ENCODE measurements at regions not wholly inside any gene's neighbourhood (a gene's known extent, or its start where the extent isn't known, plus 50 kb on each side); places are given as distances from the start of the nearest gene placed in this dataset.

DNA sequence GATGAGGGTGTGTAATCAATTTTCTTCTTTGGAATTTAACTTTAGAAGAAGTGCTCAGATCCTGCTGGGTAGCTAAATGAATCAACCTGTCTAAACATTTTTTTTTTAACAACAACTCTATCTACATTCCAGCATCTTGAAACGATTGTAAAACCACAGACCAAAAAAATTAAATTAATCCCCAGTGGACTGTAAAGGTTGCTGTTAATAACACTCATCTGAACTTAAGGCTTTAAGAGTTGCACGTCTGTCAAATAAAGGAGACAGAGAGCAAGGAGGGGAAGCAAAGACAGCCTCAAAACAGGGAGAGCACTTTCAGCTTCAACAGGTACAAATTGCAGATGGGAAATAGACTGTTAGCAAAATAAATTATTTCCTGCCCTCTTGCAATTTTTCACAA lies 548.5 kb downstream of the DTWD2 start:
- H2AFZ ChIP-seq (ENCODE audit: control insufficient read depth, low read depth, low read length) = no peak overlapping the region
- 5% methylated on average over 2 of the region's 2 CpGs for WGBS (ENCODE audit: insufficient coverage, insufficient replicate concordance, low lambda C conversion rate, missing lambda C conversion rate)
- ATAC-seq (no peak), FAIRE-seq (no peak), DNase-seq (ENCODE audit: low read depth, low spot score) (no peak)
- H3K4me2 ChIP-seq (ENCODE audit: control insufficient read depth, insufficient read depth) = no peak overlapping the region
- no peak overlapping the region for H3K9ac ChIP-seq (ENCODE audit: control insufficient read depth, insufficient read depth, low read length)
- ChIA-PET RAD21 (ENCODE audit: unreplicated experiment) (no interaction called here), POLR2A (interaction anchor here (0.6 kb wide), 1 partner anchor 507 kb away, joined by 3 read pairs; no protein-coding TSS in a partner anchor), SMC1A (ENCODE audit: uncharacterized antibody, unreplicated experiment) (no interaction called here), CTCF (interaction anchor here (1.6 kb wide), 1 partner anchor 11 kb away, joined by 3 read pairs; no protein-coding TSS in a partner anchor)
- TF ChIP-seq BHLHE40 (IDR thresholded peaks at IDR 0.05; ENCODE audit: borderline replicate concordance in 1 of 2, low read depth in 2 of 2, low read length in 1 of 2) (no peak), SUPT20H (IDR thresholded peaks at IDR 0.05; ENCODE audit: borderline replicate concordance, control insufficient read depth, low read depth, low read length) (no peak), ATF7 (IDR thresholded peaks at IDR 0.05; ENCODE audit: low read depth) (no peak), ESRRA (IDR thresholded peaks at IDR 0.05; ENCODE audit: low read length) (no peak)
- H3K79me2 ChIP-seq (ENCODE audit: control insufficient read depth, insufficient read depth, low read length) = no peaks in the 10 kb centered on the region
- no peaks in the 10 kb centered on the region for H3K27me3 ChIP-seq (replicated peaks in 1 of 2; ENCODE audit: control insufficient read depth in 2 of 2, insufficient read depth in 2 of 2, low read length in 1 of 2)
- intact Hi-C loops (cut with micrococcal nuclease; ENCODE audit: unreplicated experiment) = no loop called here
- in situ Hi-C loops (cut with MboI) = no loop called here
- BruUV-seq (replicated peaks) = no TSS peak
- H3K27ac ChIP-seq (ENCODE audit: control insufficient read depth, insufficient read depth) = no peak overlapping the region
- no peaks in the 10 kb centered on the region for H3K4me1 ChIP-seq (ENCODE audit: control insufficient read depth, insufficient read depth, low read length)
- no peak overlapping the region for H3K4me3 ChIP-seq
- H3K36me3 ChIP-seq (ENCODE audit: control insufficient read depth in 2 of 2, insufficient read depth in 2 of 2, low read length in 1 of 2) = no peaks in the 10 kb centered on the region
- no peaks in the 10 kb centered on the region for H4K20me1 ChIP-seq (ENCODE audit: control insufficient read depth, insufficient read depth)
- no peaks in the 10 kb centered on the region for H3K9me3 ChIP-seq (replicated peaks; ENCODE audit: control insufficient read depth, insufficient read depth, low read length)

DNA sequence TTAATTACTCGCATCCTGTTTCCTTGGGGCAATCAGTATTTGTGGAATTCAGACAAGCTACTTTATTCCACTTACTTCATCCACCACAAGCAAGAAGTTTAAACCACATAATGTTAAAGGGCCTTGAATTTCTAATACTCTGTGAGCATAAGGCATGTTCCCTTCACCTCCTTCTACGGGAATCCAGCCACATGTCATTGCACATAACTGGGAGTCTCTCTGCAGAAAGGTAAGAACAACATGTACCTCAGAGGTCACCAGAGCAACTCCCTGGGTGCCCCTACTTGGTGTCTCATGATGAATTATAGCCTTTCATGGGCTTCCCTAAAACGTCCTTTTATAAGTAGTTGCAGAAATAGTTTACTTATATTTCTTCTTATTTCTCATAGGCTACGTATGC lies 553.2 kb downstream of the DTWD2 start:
- in situ Hi-C loops (cut with MboI) = no loop called here
- H3K79me2 ChIP-seq (ENCODE audit: control insufficient read depth, insufficient read depth, low read length) = no peaks in the 10 kb centered on the region
- BruUV-seq (replicated peaks) = no TSS peak

More for the DNA sequence above, 553.2 kb downstream of the DTWD2 start:
- H2AFZ ChIP-seq (ENCODE audit: control insufficient read depth, low read depth, low read length) = no peak overlapping the region
- ChIA-PET SMC1A (ENCODE audit: uncharacterized antibody, unreplicated experiment) (no interaction called here), POLR2A (no interaction called here), RAD21 (ENCODE audit: unreplicated experiment) (no interaction called here), CTCF (no interaction called here)
- no peak overlapping the region for H3K4me3 ChIP-seq
- no peak for ATAC-seq
- no peaks in the 10 kb centered on the region for H3K27me3 ChIP-seq (replicated peaks in 1 of 2; ENCODE audit: control insufficient read depth in 2 of 2, insufficient read depth in 2 of 2, low read length in 1 of 2)
- H3K4me2 ChIP-seq (ENCODE audit: control insufficient read depth, insufficient read depth) = no peak overlapping the region
- no peaks in the 10 kb centered on the region for H3K4me1 ChIP-seq (ENCODE audit: control insufficient read depth, insufficient read depth, low read length)
- TF ChIP-seq, protein P1, sequence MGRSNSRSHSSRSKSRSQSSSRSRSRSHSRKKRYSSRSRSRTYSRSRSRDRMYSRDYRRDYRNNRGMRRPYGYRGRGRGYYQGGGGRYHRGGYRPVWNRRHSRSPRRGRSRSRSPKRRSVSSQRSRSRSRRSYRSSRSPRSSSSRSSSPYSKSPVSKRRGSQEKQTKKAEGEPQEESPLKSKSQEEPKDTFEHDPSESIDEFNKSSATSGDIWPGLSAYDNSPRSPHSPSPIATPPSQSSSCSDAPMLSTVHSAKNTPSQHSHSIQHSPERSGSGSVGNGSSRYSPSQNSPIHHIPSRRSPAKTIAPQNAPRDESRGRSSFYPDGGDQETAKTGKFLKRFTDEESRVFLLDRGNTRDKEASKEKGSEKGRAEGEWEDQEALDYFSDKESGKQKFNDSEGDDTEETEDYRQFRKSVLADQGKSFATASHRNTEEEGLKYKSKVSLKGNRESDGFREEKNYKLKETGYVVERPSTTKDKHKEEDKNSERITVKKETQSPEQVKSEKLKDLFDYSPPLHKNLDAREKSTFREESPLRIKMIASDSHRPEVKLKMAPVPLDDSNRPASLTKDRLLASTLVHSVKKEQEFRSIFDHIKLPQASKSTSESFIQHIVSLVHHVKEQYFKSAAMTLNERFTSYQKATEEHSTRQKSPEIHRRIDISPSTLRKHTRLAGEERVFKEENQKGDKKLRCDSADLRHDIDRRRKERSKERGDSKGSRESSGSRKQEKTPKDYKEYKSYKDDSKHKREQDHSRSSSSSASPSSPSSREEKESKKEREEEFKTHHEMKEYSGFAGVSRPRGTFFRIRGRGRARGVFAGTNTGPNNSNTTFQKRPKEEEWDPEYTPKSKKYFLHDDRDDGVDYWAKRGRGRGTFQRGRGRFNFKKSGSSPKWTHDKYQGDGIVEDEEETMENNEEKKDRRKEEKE (IDR thresholded peaks at IDR 0.05) = no peak
- H3K9ac ChIP-seq (ENCODE audit: control insufficient read depth, insufficient read depth, low read length) = no peak overlapping the region
- no peak overlapping the region for H3K27ac ChIP-seq (ENCODE audit: control insufficient read depth, insufficient read depth)
- WGBS (ENCODE audit: insufficient coverage, insufficient replicate concordance, low lambda C conversion rate, missing lambda C conversion rate) = 11% methylated on average over 4 of the region's 4 CpGs
- no peaks in the 10 kb centered on the region for H4K20me1 ChIP-seq (ENCODE audit: control insufficient read depth, insufficient read depth)
- H3K36me3 ChIP-seq (ENCODE audit: control insufficient read depth in 2 of 2, insufficient read depth in 2 of 2, low read length in 1 of 2) = no peaks in the 10 kb centered on the region
- intact Hi-C loops (cut with micrococcal nuclease; ENCODE audit: unreplicated experiment) = no loop called here
- no peaks in the 10 kb centered on the region for H3K9me3 ChIP-seq (replicated peaks; ENCODE audit: control insufficient read depth, insufficient read depth, low read length)
- no peak for DNase-seq (ENCODE audit: low read depth, low spot score)
- FAIRE-seq = no peak

All from GM12878 (cell line).